MM.1S (cell line): ENCODE measurements at regions not wholly inside any gene's neighbourhood (a gene's known extent, or its start where the extent isn't known, plus 50 kb on each side); places are given as distances from the start of the nearest gene placed in this dataset.
A peak's percentile ranks its signal among the peaks of the same experiment; 100 is the strongest.

ENCODE experiments used
- DNase-seq: peaks from one replicate; pipeline ENCODE4 v3.0.0-alpha.2; 2015
- H2AFZ ChIP-seq: fragments of 300-600 bp; sonication (generic); 2 replicates; pipeline ENCODE4 v1.6.0; 2016; ENCODE audit warnings: antibody characterized with exemption, low read length
- H3F3A ChIP-seq: fragments of 300-600 bp; sonication (generic); 2 replicates; pipeline ENCODE4 v1.6.1; 2016; ENCODE audit warnings: mild to moderate bottlenecking, antibody characterized with exemption, low read length, moderate library complexity, mixed read lengths; ENCODE audit not compliant: insufficient read depth
- H3K27ac ChIP-seq: fragments of 300-600 bp; sonication (generic); 2 replicates; pipeline ENCODE4 v1.5.1; 2016; ENCODE audit warnings: mild to moderate bottlenecking, low read length
- H3K27me3 ChIP-seq: fragments of 300-600 bp; sonication (generic); replicated peaks from 2 replicates; pipeline ENCODE4 v1.6.0; 2016; ENCODE audit warnings: low read length; ENCODE audit not compliant: insufficient read depth
- H3K36me3 ChIP-seq: fragments of 300-600 bp; sonication (generic); replicated peaks from 2 replicates; pipeline ENCODE4 v1.6.1; 2016; ENCODE audit warnings: mild to moderate bottlenecking, low read length, mixed read lengths; ENCODE audit not compliant: insufficient read depth
- H3K4me1 ChIP-seq: fragments of 300-600 bp; sonication (generic); 2 replicates; pipeline ENCODE4 v1.6.1; 2016; ENCODE audit warnings: low read length, mixed read lengths
- H3K4me2 ChIP-seq: fragments of 300-600 bp; sonication (generic); 2 replicates; pipeline ENCODE4 v1.6.0; 2016; ENCODE audit warnings: low read depth, low read length
- H3K4me3 ChIP-seq: fragments of 300-600 bp; sonication (generic); 2 replicates; pipeline ENCODE4 v1.5.1; 2016; ENCODE audit warnings: low read length, mixed read lengths
- H3K79me2 ChIP-seq: fragments of 300-600 bp; sonication (generic); 2 replicates; pipeline ENCODE4 v1.6.1; 2016; ENCODE audit warnings: mixed run types, low read length, mixed read lengths
- H3K9ac ChIP-seq: fragments of 300-600 bp; sonication (generic); 2 replicates; pipeline ENCODE4 v1.6.1; 2016; ENCODE audit warnings: low read length, mixed read lengths
- H3K9me2 ChIP-seq: fragments of 300-600 bp; sonication (generic); replicated peaks from 2 replicates; pipeline ENCODE4 v1.6.1; 2016; ENCODE audit warnings: mild to moderate bottlenecking, low read length, mixed read lengths; ENCODE audit not compliant: insufficient read depth
- H3K9me3 ChIP-seq: fragments of 300-600 bp; sonication (generic); replicated peaks from 2 replicates; pipeline ENCODE4 v1.6.1; 2016; ENCODE audit warnings: mild to moderate bottlenecking, low read length, mixed read lengths; ENCODE audit not compliant: insufficient read depth
- H4K20me1 ChIP-seq: fragments of 300-600 bp; sonication (generic); 2 replicates; pipeline ENCODE4 v1.6.1; 2016; ENCODE audit warnings: mild to moderate bottlenecking, low read length, moderate library complexity, mixed read lengths; ENCODE audit not compliant: insufficient read depth
- CTCF ChIP-seq: fragments of 300-600 bp; sonication (generic); IDR thresholded peaks from 2 replicates; pipeline ENCODE4 v1.5.1; 2016; ENCODE audit warnings: antibody characterized with exemption, low read length, mixed read lengths
- EZH2 ChIP-seq: fragments of 300-600 bp; sonication (generic); optimal IDR thresholded peaks from 2 replicates; pipeline ENCODE3; 2017; ENCODE audit warnings: low read depth, mild to moderate bottlenecking, antibody characterized with exemption, low read length, mixed read lengths
- EZH2phosphoT487 ChIP-seq: fragments of 300-600 bp; sonication (generic); IDR thresholded peaks from 2 replicates; pipeline ENCODE4 v1.6.1; 2018; ENCODE audit warnings: antibody characterized with exemption, low read length

GRCh38 chr17:53119773-53120172 is 703.0 kb upstream of the KIF2B start:
- Histone ChIP-seq H3K36me3 (no peaks in the 10 kb centered on the region), H4K20me1 (no peaks in the 10 kb centered on the region), H3K9me3 (no peaks in the 10 kb centered on the region), H3K79me2 (no peaks in the 10 kb centered on the region), H2AFZ (no peak overlapping the region), H3K27me3 (0 out of 2 replicates have a peak, but pooled peaks cover 3% of the 10 kb centered on the region), H3F3A (peaks cover 23% of the 10 kb centered on the region), H3K9ac (peak overlapping the region; percentile 60; the same call in 1 of the 2 replicates), H3K4me3 (peak overlapping the region; percentile 42), H3K4me2 (peak overlapping the region; percentile 70), H3K27ac (peak overlapping the region; percentile 94; the same call in 1 of the 2 replicates), H3K9me2 (no peaks in the 10 kb centered on the region), H3K4me1 (peaks cover 27% of the 10 kb centered on the region)
- no peak for DNase-seq
- no peak for TF ChIP-seq CTCF
- no peak for TF ChIP-seq EZH2phosphoT487
- no peak for TF ChIP-seq EZH2

GRCh38 chr17:53118948-53119347 is 703.8 kb upstream of the KIF2B start:
- peak overlapping the region; percentile 70 for H3K4me2 ChIP-seq
- no peaks in the 10 kb centered on the region for H4K20me1 ChIP-seq
- peaks cover 23% of the 10 kb centered on the region for H3F3A ChIP-seq
- H3K9ac ChIP-seq = peak overlapping the region; percentile 60
- H3K79me2 ChIP-seq = no peaks in the 10 kb centered on the region
- peak overlapping the region; percentile 94 for H3K27ac ChIP-seq
- no peaks in the 10 kb centered on the region for H3K9me2 ChIP-seq
- TF ChIP-seq EZH2phosphoT487 (no peak), EZH2 (no peak), CTCF (no peak)
- no peaks in the 10 kb centered on the region for H3K9me3 ChIP-seq
- peak; percentile 78 for DNase-seq
- H3K27me3 ChIP-seq = 0 out of 2 replicates have a peak, but pooled peaks cover 3% of the 10 kb centered on the region
- peaks cover 33% of the 10 kb centered on the region for H3K4me1 ChIP-seq
- H3K36me3 ChIP-seq = no peaks in the 10 kb centered on the region
- H2AFZ ChIP-seq = peak overlapping the region; percentile 52
- H3K4me3 ChIP-seq = peak overlapping the region; percentile 42

GRCh38 chr17:53106886-53107285 is 715.8 kb upstream of the KIF2B start:
- Histone ChIP-seq H3K9ac (no peak overlapping the region), H3K9me3 (no peaks in the 10 kb centered on the region), H3K4me1 (peaks cover 4% of the 10 kb centered on the region), H3K4me3 (no peak overlapping the region), H3K4me2 (no peak overlapping the region), H3K27ac (no peak overlapping the region), H3K36me3 (no peaks in the 10 kb centered on the region), H3K79me2 (no peaks in the 10 kb centered on the region), H4K20me1 (no peaks in the 10 kb centered on the region), H3K9me2 (no peaks in the 10 kb centered on the region), H3K27me3 (no peaks in the 10 kb centered on the region), H2AFZ (no peak overlapping the region), H3F3A (peaks cover 1% of the 10 kb centered on the region; the same call in 1 of the 2 replicates)
- DNase-seq = no peak
- no peak for TF ChIP-seq CTCF
- TF ChIP-seq EZH2phosphoT487 = no peak
- no peak for TF ChIP-seq EZH2
